Stimulated activated naive CD4-positive, alpha-beta T cell treated with Interleukin-2 at 50 U/mL for 16 hours (primary cell): ENCODE measurements at regions not wholly inside any gene's neighbourhood (a gene's known extent, or its start where the extent isn't known, plus 50 kb on each side); places are given as distances from the start of the nearest gene placed in this dataset.

ENCODE experiments used
- DNase-seq: peaks from one replicate; lab custom pipeline; 2025; lab: John Stamatoyannopoulos, UW

GRCh38 chr1:5568321-5568720, 423.9 kb downstream of the NPHP4 start:
- no peak for DNase-seq

- no peak for DNase-seq
These were observed 424.4 kb downstream of the NPHP4 start for GRCh38 chr1:5567839-5568238.

- no peak for DNase-seq
These were observed 425.3 kb downstream of the NPHP4 start for GRCh38 chr1:5566924-5567323.

DNA sequence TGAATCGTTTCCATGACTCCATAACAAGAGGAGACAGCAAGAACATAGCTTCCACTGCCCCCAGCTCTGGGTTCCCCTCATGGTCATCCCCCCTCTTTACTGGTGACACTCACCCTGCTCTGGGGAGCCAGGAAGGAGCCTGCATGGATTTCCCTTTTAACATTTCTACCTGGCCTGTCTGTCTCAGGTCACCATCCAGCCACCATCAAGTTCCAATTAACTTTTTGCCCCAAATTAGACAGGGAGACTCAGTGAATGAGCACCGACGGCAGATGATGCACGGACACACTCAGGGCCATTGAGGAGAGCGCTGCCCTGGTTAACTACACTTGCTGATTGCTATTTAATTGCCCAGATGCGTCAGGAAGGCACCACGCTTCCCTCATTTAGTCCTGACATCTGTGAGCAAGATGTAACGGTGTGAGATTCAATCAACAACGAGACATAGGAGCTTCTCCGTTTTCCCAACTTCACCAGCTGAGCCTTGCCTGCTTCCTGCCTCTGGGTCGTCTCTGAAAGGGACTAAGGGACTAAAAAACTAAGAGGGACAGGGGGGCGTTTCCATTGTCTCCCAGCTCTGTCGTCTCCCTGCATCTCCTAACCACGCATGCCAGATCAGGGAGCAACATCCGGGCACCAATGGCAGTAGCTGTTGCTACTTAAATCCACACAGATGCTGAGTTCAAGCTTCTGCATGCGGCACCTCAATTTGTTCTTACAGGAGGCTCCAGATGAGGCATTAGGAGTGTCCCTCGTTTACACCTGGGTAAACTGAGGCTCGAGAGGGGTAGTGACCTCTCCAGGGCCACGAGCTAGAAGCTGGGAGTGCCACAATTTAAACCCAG, 426.7 kb downstream of the NPHP4 start:
- DNase-seq = no peak

- DNase-seq = no peak
These were observed 427.5 kb downstream of the NPHP4 start for GRCh38 chr1:5564578-5565257.

DNA sequence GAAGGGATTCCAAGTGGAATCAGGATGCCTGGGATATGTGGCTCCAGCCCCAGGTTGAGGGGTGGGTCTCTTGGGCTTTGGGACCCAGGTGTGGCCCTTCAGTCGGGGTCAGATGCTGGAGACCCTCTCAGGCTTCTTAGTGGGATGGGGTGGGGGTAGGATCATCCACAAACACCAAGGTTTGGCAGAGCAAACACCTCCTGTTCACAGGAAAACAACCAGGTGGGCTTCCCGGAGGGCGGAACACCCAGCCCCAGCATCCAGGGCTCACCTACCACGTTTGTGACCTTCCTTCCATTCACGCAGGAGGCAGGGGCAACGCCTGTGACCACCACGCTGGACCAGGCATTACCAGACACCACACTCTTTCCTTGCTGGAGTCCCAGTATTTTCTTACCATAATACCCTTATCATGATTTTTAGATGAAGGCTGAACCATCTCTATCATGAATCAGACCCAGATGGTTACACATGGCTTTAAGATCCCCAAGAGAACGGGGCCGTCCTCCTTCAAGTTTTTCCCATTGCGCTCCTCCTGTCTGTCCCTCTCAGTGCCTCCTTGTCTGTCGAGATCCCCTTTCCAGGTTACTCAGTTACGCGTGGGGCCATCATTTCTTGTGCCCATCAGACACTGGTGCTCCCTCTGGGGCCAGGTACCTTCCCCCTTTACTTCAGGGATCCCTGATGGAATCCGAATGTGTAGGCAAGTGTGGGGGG, 428.2 kb downstream of the NPHP4 start:
- DNase-seq = no peak

DNA sequence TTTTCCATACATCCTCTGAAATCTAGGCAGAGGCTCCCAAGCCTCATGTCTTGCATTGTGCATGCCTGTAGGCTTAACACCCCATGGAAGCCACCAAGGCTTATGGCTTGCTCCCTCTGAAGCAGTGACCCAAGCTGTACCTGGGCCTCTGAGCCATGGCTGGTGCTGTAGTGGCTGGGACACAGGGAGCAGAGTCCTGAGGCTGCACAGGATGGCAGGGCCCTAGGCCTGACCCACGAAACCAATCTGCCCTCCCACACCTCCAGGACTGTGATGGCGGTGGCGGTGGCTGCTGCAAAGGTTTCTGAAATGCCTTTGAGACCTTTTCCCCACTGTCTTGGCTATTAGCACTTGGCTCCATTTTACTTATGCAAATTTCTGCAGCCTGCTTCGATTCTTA, 429.5 kb downstream of the NPHP4 start:
- no peak for DNase-seq

DNA sequence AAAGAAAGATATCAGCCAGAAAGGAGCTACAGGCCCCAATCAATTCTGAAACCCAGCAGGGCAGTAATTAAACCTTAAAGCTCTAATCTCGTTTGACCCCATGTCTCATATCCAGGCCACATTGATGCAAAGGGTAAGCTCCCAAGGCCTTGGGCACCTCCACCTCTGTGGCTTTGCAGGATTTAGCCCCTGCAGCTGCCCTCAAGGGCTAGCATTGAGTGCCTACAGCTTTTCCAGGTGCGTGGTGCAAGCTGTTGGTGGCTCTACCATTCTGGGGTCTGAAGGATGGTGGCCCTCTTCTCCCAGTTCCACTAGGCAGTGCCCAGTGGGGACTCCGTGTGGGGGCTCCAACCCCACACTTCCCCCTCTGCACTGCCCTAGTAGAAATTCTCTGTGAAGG, 429.9 kb downstream of the NPHP4 start:
- DNase-seq = no peak

DNA sequence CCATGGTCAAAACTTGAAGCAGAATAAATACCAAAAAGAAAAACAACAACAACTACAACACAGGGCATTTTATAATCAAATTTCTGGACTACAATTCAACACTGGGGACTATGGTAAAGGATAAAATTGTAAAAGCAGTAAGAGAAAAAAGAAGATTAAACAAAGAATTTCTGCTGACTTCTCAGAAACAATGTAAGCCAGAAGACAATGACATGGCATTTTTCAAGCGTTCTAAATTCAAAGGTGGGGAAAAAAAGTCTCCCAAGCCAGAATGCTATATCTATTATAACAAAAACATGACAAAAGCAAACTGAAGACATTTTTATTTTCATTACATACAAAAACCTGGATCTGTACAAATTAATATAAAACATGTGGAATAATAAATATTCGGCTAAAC, 433.1 kb downstream of the NPHP4 start:
- DNase-seq = no peak

DNA sequence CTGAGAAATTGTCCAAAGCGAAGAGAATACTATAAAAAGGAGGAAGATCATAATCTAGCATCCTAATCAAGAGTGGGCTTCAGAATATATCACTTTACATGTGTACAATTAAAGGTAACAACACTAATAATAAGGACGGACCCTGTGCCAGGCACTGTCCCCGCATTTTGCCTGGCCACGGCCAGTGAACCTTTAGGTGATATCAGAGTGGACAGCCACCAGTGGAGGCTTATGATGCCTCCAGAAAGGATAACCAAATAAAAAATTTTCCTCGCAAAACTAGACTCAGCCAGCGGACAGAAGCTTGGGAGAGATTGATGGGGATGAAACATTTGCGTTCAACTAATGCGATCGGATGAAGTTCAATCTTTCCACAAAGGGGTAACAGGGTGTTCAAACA, 436.4 kb downstream of the NPHP4 start:
- no peak for DNase-seq

DNA sequence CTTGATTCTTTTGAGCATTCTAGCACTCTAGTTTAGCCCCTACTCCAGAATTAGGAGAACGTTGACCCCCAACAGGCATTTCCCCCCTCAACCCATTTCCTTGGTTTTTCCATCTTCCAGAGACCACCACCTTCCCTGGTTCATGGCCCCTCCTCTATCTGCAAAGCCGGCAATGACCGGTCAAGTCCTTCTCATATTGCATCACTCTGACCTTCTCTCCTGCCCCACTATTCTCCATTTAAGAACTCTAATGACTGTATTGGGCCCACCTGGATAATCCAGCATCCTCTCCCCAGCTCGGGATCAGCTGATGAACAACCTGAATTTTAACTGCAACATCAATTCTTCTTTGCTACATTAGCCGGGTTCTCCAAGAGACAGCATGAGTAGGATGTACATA, 437.4 kb downstream of the NPHP4 start:
- DNase-seq = no peak

GRCh38 chr1:5554111-5554510, 438.1 kb downstream of the NPHP4 start:
- no peak for DNase-seq

DNA sequence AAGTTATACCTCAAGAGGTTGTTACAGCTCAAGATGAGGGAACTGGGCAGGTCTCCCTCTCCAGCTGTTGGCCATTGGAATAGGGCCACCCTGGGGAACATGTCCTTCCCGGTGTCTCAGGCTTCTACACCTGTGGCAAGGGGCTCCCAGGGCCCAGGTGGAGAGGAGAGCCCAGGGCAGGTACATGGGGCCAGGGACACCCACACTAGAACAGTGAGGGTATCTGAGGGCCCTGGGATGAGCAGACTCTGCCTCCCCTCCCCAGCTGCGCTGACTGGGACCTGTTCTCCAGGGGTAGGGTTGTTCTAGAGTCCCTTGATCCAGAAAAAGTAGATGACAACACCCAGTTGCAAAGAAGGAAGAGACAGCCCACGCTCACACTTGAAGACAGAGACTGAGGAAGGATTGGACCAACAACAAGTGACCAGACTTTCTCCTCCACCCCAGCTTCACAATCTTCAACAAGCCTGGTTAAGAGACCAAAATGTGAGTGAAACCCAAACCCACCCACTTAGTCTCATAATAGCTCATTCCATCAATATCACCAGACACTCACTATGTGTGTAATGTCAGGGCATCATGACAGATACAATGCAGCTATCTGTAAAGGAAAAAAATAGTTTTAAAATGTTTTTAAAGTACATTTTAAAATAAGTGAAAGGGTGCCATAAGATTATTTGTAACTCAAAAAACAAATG, 439.3 kb downstream of the NPHP4 start:
- no peak for DNase-seq

GRCh38 chr1:5551274-5551975, 440.8 kb downstream of the NPHP4 start:
- DNase-seq = no peak

- no peak for DNase-seq
These were observed 444.0 kb downstream of the NPHP4 start for GRCh38 chr1:5548266-5548665.

DNA sequence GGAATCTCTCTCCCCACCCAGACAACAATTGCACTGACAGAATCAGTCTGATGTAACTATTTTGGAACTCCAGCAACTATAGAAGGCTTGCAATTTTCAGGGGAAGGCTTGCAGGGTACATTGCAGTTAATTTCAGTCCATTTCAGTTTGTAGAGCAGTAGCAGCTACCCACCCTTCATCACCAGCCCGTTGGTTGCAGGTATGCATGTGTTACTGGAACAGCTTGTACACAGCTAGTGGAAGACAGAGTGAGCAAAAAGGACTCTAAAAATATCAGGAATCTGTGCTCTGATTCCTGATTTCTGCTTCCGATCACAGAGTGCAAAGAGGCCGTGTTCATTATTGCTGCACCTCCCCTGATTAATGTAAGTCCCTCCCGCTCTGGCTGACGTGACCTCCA, 449.0 kb downstream of the NPHP4 start:
- no peak for DNase-seq

DNA sequence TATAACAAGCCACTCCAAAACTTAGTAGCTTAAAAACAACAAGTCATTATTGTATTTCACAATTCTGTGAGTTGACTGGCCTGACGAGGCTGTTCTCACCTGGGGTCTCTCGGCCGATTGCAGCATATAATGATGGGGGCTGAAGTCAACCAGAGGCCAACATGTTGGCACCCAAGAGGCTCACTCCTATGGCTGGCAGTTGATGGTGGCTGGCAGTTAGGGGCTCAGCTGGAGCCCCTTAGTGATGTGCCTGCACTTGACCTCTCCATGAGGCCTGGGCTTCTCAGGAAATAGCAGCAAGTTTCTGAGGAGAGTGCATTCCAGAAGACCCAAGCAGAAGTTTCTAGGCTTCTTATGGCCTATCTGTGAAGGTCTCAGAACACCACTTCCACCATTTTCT, 459.4 kb downstream of the NPHP4 start:
- no peak for DNase-seq

DNA sequence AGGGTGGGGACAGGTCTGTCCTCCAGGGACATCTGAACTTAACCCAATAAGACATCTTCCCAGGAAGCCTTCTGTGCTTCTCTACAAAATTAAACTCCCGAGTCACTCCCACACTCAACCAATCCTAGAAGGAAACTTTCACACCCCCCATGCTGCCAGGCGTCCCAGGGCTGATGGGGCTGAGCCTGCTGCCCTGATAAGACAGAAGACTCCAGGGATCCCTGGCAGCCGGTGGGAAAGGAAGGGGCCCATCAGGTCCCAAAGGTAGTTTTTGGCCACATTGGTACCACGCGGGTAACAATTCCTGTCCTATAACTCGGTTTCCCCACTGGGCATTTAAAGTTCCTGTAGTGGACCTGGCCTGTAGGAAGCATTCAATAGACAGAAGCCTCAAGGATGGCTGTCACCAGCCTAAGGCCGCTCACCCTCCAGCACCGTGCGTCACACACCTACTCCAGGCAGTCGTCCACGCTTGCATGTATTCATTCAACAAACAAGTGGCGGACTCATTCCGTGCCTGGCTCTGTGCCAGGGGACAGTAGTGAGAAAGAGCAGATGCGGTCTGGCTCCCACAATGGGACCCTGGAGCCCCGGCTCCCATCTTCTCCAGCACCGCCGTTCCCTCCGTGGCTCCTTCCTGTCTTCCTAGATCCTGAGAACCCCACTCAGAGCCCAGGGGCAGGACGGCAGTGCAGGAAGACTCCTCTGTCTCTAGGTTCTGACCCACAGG, 465.2 kb downstream of the NPHP4 start:
- DNase-seq = no peak

DNA sequence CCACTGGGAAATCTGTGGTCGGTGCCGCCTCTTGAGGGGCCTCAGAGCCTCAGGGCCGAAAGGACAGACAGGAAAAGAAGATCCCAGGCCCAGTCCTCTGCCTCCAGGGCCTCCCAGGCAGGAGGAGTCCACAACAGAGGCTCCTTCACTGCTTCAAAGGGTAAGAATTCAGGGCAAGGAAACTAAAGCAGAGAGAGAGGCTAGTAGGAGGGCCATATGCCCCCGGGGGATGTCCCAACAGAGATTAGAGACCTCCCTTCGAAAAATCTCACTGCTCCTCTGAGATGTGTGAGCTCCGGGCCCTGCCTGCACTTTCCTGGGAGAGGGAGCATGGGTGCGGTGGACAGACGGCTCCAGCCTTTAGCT, 465.9 kb downstream of the NPHP4 start:
- DNase-seq = no peak

DNA sequence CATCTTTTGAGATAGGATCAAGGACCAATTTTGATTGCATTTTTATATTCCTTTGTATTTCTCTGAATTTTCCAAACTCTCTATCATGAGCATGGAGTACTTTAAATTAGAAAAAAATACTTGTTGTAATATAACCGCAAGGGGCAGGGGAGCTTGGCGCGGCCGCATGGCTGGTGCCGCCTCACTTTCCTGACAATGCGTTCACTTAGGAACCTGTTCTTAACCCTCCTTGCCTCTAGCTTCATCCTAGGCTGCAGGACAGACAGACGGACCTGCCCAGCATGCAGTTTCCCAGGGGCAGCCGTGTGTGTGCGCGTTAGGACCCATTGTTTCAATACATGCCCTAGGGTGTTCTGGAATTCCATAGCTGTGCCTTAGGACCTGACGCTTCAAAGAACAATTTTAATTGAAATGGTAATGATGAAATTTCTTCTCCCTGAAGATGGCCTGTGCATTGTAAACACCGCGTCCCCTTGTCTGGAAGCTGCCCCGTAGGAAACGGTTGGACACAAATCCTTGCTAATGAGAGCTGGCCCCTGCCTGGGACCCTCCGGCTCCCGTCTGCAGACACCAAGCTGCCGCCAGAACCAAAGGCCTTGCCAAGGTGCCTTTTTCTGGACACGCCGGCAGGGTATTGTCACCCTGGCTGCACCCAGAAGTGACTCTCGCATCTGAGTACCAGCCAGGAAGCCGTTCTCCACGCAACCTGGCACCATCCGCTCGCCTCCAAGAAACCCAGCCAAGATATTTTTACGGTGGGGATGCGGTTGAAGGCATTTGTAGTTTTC, 466.4 kb downstream of the NPHP4 start:
- DNase-seq = no peak
